WERI-Rb-1 (cell line): ENCODE measurements at regions not wholly inside any gene's neighbourhood (a gene's known extent, or its start where the extent isn't known, plus 50 kb on each side); places are given as distances from the start of the nearest gene placed in this dataset.

ENCODE experiments used
- DNase-seq: peaks from one replicate; pipeline ENCODE4 v3.0.0-alpha.2; 2020
- H3K27ac ChIP-seq: fragments of 250-450 bp; sonication (Bioruptor Pico); 2 replicates; pipeline ENCODE4 v1.5.1; 2020; ENCODE audit warnings: mild to moderate bottlenecking, moderate library complexity
- H3K27me3 ChIP-seq: fragments of 250-450 bp; sonication (Bioruptor Pico); 2 replicates; pipeline ENCODE4 v1.5.1; 2021; ENCODE audit warnings: mild to moderate bottlenecking, low read depth, moderate library complexity; ENCODE audit not compliant: insufficient read depth, severe bottlenecking
- H3K36me3 ChIP-seq: fragments of 250-450 bp; sonication (Bioruptor Pico); 2 replicates; pipeline ENCODE4 v1.5.1; 2020; ENCODE audit warnings: mild to moderate bottlenecking, moderate library complexity
- H3K4me3 ChIP-seq: 2 replicates; pipeline ENCODE4 v1.5.1; 2011; ENCODE audit warnings: low read depth, mild to moderate bottlenecking, control low read depth, low read length
- H3K9me3 ChIP-seq: fragments of 250-450 bp; sonication (Bioruptor Pico); 2 replicates; pipeline ENCODE4 v1.5.1; 2021; ENCODE audit warnings: mild to moderate bottlenecking, moderate library complexity; ENCODE audit not compliant: severe bottlenecking
- CTCF ChIP-seq: IDR thresholded peaks from 2 replicates; pipeline ENCODE4 v1.5.1; 2011; ENCODE audit warnings: low read depth, mild to moderate bottlenecking, control low read depth, inconsistent platforms, low read length

- DNase-seq, result no peak
- TF ChIP-seq CTCF, result no peak
- Histone ChIP-seq H3K27me3 (no peaks in the 10 kb centered on the region), H3K4me3 (no peak overlapping the region), H3K9me3 (peaks cover 2% of the 10 kb centered on the region), H3K27ac (no peak overlapping the region), H3K36me3 (no peaks in the 10 kb centered on the region; the same call in 1 of the 2 replicates)
These were observed 121.2 kb upstream of the STX18 start for GRCh38 chr4:4663028-4663427.

- Histone ChIP-seq H3K9me3 (peaks cover 2% of the 10 kb centered on the region), H3K4me3 (no peak overlapping the region), H3K36me3 (no peaks in the 10 kb centered on the region; the same call in 1 of the 2 replicates), H3K27ac (no peak overlapping the region), H3K27me3 (no peaks in the 10 kb centered on the region)
- DNase-seq, result no peak
- no peak for TF ChIP-seq CTCF
These were observed 120.4 kb upstream of the STX18 start for GRCh38 chr4:4662230-4662629.

GRCh38 chr4:4659871-4660651 lies 118.2 kb upstream of the STX18 start:
- H3K9me3 ChIP-seq, result peaks cover 2% of the 10 kb centered on the region
- no peak for TF ChIP-seq CTCF
- no peak for DNase-seq
- H3K4me3 ChIP-seq, result no peak overlapping the region
- H3K27me3 ChIP-seq, result no peaks in the 10 kb centered on the region
- H3K27ac ChIP-seq, result no peak overlapping the region
- H3K36me3 ChIP-seq, result no peaks in the 10 kb centered on the region; the same call in 1 of the 2 replicates

- Histone ChIP-seq H3K27ac (no peak overlapping the region), H3K36me3 (no peaks in the 10 kb centered on the region; the same call in 1 of the 2 replicates)
- DNase-seq, result no peak
These were observed 116.2 kb upstream of the STX18 start for GRCh38 chr4:4658052-4658451.

GRCh38 chr4:4656977-4657376 lies 115.1 kb upstream of the STX18 start:
- no peak for TF ChIP-seq CTCF
- Histone ChIP-seq H3K4me3 (no peak overlapping the region), H3K27ac (no peak overlapping the region), H3K36me3 (no peaks in the 10 kb centered on the region; the same call in 1 of the 2 replicates), H3K27me3 (no peaks in the 10 kb centered on the region), H3K9me3 (peaks cover 2% of the 10 kb centered on the region)
- DNase-seq, result no peak

More at GRCh38 chr4:4658052-4658451, 116.2 kb upstream of the STX18 start:
- Histone ChIP-seq H3K9me3 (peaks cover 2% of the 10 kb centered on the region), H3K27me3 (no peaks in the 10 kb centered on the region), H3K4me3 (no peak overlapping the region)
- no peak for TF ChIP-seq CTCF
